ENCODE measurements at regions not wholly inside any gene's neighbourhood (a gene's known extent, or its start where the extent isn't known, plus 50 kb on each side); places are given as distances from the start of the nearest gene placed in this dataset.

DNA sequence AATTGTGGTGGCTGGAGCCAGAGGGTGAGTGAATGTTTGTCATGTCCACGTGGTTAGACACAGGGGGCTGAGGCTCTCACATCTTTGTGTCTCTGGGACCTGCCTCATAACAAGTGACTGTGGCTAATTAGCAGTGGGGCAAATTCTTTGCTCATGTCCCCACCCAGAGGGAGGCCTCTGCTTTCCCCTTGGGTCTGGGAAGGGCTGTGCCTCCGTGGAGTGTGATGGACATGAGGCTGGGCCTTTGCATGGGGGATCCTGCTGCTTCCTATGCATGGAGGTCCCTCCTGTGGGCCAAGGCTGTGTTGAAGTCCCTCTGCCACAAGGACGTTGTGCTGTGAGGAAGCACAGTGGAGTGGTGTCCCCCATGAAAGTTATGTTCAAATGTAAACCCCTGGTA, 327.4 kb upstream of the SHH start:
- TF ChIP-seq CTCF (IDR thresholded peaks at IDR 0.05) (no peak), POLR2A (IDR thresholded peaks at IDR 0.05) (no peak), POLR2AphosphoS5 (IDR thresholded peaks at IDR 0.05) (no peak)

All from breast epithelium (tissue), 3 donors.